Right ventricle myocardium superior (tissue), 1 donor: ENCODE measurements at regions not wholly inside any gene's neighbourhood (a gene's known extent, or its start where the extent isn't known, plus 50 kb on each side); places are given as distances from the start of the nearest gene placed in this dataset.

Experiments
- ATAC-seq: fragments of 200-7000 bp; cut with Tn5 transposase; one replicate; pipeline ENCODE4 v1.9.1; 2020; ENCODE audit warnings: mild to moderate bottlenecking; ENCODE audit not compliant: poor library complexity
- DNase-seq: peaks from one replicate; pipeline ENCODE4 v3.0.0-alpha.2; 2020
- intact Hi-C: fragments of 100-400 bp; cut with DNase I; formaldehyde crosslinking; loops from one replicate; pipeline ENCODE4 v1.11.2; 2022
- donor health status: DM: no; HTN: yes; CAD: no; lungs with severe emphysema.

DNA sequence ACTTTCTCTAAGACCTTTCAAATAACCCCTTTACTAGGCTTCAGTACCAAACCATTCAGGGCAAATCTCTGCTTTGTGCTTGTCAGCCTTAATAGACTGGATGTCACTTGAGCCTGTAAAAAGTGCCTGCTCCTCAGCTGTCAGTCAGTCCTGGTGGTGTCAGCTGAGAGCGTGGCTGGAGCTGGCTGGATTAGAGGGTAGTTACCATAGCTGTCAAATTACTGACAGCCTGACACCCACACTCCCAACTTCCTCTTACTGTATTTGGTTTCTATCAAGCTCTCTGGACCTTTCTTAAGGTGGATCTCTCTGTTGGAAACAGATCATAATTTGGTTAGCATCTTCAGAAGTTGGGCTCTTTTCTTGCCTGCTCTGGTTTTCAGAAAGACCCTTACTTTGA, 371.4 kb upstream of the ATP5MC3 start:
- intact Hi-C loops = no loop called here
- no peak for ATAC-seq
- no peak for DNase-seq

DNA sequence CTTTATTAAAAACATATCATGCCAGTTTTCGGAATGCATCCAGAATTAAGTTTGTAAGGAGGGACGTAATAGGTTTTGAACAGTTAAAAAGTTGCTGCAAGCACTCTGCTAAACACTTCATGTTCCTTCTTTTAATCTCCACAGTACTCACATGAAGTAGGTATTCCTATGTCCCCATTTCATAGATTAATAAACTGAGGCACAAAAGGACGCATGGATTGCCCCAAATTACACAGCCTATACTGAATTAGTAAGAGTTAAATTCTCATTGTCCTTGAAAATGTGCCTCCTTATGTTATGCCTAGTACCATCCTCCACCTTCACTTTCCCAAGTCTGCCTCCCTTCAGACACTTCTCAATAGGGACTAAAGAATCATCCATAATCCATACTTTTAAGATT, 358.9 kb upstream of the ATP5MC3 start:
- DNase-seq (no peak), ATAC-seq (no peak)
- intact Hi-C loops = no loop called here

DNA sequence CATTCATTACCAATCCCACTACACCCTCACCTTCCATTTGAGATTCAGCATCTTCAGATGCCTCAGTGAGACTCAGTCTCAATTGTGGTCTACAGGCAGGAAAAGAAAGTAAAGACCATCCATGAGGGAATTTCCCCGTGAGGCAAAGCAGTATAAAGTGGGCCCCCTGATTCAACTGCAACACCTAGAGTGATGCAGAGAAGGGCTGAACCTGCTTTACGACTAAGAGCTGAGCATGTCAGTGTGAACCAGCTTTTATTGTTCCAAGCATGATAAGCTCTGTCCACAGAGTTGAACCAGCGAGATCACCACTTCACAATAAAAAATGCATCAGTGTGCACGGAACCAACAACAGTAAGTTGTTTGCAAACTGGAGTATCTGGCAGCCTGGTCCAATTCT, 357.6 kb upstream of the ATP5MC3 start:
- intact Hi-C loops = no loop called here
- DNase-seq (no peak), ATAC-seq (no peak)

DNA sequence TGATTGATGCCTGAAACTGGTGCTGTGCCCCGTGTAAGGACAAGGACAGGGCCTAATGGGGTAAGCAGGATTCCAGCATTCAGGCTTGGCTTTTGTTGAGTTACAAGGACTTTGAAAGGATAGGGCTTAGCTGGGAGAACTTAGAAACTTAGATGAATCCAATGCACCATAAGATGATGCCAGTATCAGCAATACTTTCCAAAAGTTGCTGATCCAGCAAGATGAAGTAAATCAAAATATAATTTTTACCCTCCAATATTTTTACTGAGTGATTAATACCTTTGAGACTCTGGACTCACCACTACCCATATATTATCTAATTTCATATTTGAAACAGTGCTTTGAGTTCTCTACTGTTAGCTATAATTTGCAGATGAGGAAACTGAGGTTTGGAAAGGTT, 354.5 kb upstream of the ATP5MC3 start:
- intact Hi-C loops = no loop called here
- ATAC-seq (no peak), DNase-seq (no peak)

DNA sequence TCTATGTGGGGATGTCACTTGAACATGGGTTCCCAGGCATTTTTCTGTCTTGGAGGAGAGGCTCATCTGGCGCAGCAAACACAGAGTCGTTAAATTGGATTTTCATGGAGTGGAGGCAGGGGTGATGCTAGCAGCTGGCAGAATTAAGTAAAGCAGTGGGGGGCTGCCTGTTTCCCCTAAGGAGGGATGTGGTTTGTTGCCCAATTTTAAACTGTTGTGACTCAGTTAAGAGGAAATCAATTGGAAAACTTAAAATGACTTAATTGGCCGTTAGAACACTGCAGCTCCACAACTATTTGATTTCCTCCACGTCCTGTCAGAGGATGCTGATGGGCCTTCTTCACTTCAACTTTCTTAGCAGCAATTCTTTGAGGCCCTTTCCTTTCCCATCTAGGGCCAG, 354.1 kb upstream of the ATP5MC3 start:
- ATAC-seq (no peak), DNase-seq (no peak)
- intact Hi-C loops = no loop called here

DNA sequence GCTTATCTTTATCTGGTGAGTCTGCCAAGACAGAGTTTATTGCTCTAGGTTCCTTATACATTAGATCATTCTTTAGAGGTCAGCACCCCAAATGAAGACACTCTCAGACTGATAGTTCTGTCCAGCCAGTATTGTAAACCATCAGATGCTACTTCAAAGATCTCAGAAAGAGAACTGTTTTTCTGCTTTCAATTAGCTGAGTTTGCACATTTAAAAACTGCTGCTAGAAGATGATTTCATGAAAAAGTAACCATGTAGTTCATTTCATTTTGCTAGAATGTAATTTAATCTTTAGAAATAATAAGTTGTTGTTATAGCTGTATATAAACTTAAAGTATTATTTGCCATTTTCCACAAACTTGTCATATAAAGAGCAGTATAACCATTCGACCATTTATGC, 344.5 kb upstream of the ATP5MC3 start:
- intact Hi-C loops = no loop called here
- DNase-seq (no peak), ATAC-seq (no peak)

DNA sequence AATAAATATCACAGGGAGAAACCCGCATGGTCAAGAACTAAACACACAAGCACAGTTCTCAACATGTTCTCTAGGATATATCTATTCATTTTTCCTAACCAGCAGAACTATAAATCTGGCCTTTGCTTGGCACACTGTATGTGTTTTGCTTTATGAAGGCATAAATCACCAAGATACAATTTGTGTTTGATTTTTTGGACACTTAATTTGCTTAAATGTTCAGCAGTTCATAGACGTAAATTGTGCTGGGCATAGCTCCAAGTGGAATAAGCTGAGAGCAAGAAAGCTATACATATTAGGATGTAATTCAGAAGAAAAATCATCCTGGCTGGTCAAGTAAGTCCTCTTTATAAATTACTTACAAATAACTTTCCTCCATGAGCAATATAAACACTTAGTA, 341.5 kb upstream of the ATP5MC3 start:
- no peak for DNase-seq
- ATAC-seq = no peak
- intact Hi-C loops = no loop called here

DNA sequence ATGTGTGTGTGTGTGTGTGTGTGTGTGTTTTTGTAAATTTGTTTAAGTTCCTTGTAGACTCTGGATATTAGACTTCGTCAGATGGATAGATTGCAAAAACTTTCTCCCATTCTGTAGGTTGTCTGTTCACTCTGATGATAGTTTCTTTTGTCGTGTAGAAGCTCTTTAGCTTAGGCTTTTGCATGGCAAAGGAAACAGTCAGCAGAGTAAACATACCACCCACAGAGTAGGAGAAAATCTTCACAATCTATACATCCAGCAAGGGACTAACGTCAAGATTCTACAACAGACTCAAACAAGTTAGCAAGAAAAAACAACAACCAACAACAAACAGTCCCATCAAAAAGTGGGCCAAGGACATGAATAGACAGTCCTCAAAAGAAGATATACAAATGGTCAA, 336.7 kb upstream of the ATP5MC3 start:
- DNase-seq (no peak), ATAC-seq (no peak)
- intact Hi-C loops = no loop called here

DNA sequence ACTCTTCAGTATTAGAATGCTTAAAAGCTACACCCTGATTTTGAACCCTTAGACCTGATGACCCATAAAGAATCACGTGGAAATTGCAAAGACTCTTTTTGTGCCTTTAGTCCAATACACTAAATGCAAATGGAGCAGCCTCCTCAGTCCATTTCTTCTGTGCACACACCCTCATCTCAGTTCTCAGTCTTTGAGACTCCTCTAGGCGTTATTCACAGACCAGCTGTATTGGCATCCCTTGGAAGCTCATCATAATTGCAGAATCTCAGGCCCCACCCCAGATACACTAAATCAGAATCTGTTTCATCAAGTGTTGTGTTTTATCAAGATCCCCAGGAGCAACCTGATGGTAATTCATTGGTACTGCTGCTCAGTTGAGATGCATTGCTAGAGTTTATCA, 335.0 kb upstream of the ATP5MC3 start:
- no peak for DNase-seq
- no peak for ATAC-seq
- intact Hi-C loops = no loop called here

DNA sequence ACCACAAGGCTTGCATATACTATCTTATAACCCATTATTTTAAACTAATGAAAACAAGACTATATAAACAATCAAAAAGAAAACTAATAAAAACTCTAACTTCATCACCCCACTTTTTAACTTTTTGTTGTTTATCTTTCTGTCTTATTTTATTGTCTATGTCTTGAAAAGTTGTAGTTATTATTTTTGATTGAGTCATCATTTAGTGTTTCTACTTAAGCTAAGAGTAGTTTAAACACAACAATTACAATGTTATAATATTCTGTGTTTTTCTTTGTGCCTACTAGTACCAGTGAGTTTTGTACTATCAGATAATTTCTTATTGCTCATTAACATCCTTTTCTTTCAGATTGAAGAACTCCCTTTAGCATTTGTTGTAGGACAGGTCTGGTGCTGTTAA, 318.7 kb upstream of the ATP5MC3 start:
- DNase-seq = no peak
- ATAC-seq = no peak
- intact Hi-C loops = no loop called here

DNA sequence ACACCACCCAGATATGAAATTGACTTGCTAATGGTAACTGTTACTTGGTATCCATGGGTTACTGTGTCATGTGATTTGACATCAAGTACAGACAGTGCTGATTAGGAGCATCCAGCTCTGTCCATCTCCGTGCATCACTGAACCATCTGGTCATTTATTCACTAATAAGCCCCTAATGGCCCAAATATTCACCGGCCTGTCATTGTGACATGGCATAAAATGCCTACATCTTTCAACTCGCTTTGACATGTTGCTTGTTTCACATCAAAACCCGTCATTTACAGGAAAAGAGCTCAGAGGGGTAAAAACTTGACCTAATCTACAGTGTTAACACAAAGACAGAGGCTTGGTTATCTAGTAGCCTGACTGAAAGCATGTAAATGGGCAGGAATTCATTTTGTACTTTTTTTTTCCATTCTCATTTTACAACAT, 308.9 kb upstream of the ATP5MC3 start:
- no peak for ATAC-seq
- DNase-seq = no peak
- intact Hi-C loops = no loop called here

DNA sequence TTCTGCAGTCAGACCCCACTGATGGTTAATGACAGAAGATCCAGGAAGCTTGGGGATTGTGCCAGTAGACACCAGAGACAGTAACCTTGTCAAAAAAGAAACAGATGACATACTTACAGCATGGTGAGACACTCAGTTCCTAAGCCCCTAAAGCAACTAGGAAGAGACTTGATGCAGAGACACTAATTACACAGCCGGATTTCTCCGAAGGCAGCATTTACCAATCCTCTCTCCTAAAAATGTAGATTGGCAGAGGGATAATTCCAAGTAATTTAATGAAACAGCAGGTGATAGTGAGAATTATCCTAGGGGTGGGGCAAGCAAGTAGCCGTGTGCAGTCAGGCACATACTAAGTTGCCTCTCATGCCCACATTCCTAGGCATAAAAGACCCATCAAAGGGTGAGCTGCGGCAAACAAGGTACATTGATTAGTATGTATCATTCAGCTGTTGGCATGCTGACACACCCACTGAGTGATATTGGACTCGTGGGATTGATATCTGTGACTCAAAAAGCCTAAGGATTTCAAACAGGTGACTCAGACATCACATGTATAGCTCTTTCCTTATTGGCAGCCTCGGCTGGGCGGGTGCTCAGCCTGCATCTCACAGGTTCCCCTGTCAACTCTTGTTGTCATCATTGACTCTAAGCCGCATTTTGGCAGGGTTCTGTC, 296.7 kb upstream of the ATP5MC3 start:
- ATAC-seq = no peak
- intact Hi-C loops = no loop called here
- no peak for DNase-seq

DNA sequence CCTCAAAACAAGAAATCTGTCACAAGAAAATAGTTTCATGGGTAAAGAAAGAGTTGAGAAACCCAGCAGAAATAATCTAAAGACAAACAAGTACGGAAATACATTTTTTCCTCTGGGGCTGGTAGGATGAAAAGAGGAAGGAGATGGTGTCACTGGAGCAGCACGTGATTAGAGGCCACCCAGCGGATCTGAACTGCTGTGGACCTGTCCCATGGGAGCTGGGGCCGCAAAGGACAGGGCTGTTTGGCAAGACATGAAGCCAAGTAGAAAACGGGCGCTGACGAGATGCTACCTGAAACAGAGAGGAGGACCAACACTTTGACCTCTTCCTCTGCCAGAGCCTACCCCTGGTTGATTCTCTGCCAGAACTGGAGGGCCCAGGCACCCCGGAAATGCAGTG, 295.4 kb upstream of the ATP5MC3 start:
- intact Hi-C loops = no loop called here
- DNase-seq (peak; percentile 50), ATAC-seq (peak; percentile 49)

DNA sequence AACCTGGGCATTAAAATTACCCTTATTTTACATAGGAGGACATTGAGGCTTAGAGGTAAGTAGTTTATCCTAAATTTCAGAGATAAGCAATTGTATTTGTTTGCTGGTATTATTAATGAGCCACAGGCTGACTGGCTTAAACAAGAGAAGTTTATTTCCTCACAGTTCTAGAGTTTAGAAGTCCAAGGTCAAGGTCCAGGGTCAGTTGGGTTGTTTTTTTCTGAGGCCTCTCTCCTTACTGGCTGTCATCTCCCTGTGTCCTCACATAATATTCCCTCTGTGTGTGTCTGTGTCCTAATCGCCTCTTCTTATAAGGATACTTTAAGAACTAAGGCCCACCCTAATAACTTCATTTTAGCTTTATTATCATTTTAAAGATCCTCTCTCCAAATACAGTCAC, 294.9 kb upstream of the ATP5MC3 start:
- intact Hi-C loops = no loop called here
- no peak for DNase-seq
- ATAC-seq = peak; percentile 59

DNA sequence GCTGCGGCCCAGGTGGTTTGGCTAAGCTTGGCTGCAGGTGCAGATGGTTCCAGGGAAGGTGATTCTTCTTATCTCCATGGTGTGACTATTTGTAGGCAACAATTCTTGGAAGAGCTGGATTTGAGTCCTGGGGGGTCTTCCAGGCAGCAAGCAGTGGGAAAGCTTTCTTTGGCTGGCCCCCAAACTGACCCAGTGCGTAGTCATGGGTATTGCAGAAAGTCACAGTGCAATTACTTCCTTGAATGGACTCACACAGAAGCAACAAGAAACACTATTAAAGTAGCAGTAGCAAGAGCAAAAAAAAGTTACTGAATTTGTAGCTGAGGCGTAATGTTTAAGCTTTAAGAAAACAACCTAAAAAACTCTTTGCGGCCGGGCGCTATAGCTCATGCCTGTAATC, 293.6 kb upstream of the ATP5MC3 start:
- DNase-seq = peak; percentile 43
- intact Hi-C loops = no loop called here

DNA sequence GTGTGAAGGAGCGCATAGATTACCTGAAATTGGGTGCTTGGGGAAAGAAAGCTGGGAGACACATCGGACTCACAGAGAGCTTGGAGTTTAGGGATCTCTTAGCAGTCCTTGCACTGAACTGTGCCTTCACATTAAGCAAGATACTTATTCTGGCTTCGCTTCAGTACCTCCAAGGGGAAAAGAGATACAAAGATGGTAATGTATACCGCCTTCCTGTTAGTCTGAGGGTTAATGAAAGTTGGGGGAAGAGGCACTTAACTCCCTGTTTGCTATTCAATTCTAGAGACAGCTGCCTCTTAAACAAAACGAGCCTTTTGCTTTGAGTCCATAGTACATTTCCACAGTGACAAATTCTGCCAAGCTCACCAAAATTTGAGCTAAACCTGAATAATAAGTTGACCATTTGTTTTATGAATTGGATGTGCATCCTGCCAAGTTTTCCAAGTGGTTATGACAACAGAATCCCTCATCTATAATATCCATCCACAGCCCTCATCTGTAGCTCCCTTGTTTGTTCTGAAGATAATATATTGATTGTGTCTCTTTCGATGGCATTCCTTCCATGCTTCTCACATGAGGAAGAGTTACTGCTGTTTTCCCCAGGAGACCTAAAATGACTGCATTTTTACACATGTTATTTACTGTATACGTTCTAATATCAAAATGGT, 287.1 kb upstream of the ATP5MC3 start:
- DNase-seq (no peak), ATAC-seq (no peak)
- intact Hi-C loops = no loop called here

More for the DNA sequence above, 293.6 kb upstream of the ATP5MC3 start:
- ATAC-seq = peak; percentile 29

DNA sequence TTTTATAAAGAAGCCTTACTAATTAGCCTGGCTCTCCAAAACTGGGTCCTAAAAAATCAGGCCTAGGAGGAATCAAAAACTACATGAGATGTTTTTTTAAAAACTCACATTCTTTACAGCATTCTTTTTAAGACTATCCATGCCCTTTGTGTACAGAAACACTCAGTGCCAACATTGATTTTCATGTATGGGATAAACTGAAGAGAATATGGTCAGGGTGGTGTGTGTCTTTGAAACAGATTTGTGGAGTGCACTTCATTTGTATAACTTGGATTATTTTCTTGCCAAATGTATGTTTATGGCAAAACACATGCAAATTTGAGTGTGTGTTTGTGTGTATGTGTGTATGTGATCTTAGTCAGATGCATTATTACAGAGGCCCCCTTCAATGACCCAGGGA, 283.6 kb upstream of the ATP5MC3 start:
- no peak for DNase-seq
- ATAC-seq = no peak
- intact Hi-C loops = no loop called here

DNA sequence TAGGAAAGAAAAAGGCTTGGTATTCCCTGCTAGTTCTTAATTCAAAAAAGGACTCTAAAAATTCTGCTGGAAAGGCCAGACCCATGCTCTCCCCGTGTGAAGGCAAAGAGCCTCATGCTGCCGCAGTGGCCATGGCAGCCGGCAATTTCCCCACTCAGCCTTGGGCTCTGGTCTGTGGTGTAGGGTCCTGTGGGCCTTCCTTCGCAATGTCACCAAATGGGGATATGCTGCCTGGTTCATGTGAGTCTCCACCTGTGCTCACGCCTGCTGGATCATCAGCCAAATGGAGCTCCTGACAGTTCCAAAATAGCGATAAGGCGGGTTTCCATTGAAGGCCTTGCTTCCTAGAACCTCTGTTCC, 282.8 kb upstream of the ATP5MC3 start:
- intact Hi-C loops = no loop called here
- ATAC-seq (no peak), DNase-seq (no peak)

DNA sequence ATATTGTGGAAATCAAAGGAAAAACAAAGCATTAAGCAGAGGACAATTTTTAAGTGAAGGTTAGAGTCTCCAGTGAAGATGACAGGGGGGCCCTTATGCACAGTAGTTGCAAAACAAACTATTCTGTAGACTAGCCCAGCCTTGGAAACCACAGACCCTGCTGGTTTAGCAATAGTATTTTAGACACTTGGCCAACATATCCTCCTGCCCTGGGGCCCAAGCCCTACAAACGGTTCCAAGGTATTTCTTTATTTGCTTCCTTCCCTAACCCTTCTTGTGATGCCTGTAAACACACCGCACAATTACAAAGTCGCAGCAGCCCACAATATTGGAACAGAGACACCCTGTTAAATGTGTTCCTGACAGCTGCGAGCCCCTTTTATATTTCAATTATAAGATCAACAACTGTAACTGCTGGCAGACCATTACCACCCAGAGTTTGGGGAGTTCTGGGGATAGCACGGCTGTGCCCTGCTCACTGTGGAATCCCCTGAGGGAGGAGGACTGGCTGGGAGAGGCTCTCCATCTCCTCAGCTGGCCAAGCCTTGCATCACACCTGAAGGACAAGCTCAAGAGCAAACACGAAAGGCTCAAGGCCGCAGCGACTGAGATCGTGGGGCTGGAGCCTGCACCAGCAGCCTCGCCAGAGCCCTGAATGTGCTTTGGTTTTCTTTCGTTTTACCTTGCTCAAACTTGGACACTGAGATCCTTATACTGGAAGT, 282.2 kb upstream of the ATP5MC3 start:
- ATAC-seq (no peak), DNase-seq (no peak)
- intact Hi-C loops = no loop called here

DNA sequence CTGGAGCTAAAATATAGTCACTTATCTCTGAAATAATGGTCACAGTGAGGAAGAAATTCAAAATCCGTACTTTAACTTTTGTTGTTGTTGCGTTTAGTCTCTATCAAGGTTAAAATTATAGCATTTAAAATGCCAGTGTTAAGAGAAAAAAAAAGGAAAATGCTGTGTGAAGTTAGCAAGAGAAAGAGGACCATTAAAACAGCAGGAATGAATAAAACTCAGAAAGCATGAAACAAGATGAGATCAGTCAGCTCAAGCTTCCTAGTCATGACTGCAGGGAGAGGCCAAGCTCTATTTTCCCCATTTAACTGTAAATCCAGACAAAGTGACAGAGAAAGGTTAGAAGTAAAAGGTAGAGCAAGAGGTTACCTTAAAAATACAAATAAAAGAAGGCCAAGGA, 281.7 kb upstream of the ATP5MC3 start:
- intact Hi-C loops = no loop called here
- ATAC-seq = no peak
- no peak for DNase-seq
